Esophagus squamous epithelium (tissue), 5 donors: ENCODE measurements at regions not wholly inside any gene's neighbourhood (a gene's known extent, or its start where the extent isn't known, plus 50 kb on each side); places are given as distances from the start of the nearest gene placed in this dataset.

Experiments
- DNase-seq: peaks from one replicate; lab custom pipeline; 2025; lab: John Stamatoyannopoulos, UW
- H3K27ac ChIP-seq, 4 donors: fragments of 200-600 bp; sonication (generic); one replicate each; pipeline ENCODE4 v1.5.1; 2016 to 2019; ENCODE audit warnings: mild to moderate bottlenecking in 1 of 4
- H3K27me3 ChIP-seq, 4 donors: fragments of 200-600 bp; sonication (generic); 1 replicate in 3 of 4; 2 replicates in 1 of 4; pipeline versions ENCODE4 v1.5.1 to v1.6.0; 2017 to 2021; ENCODE audit warnings: antibody characterized with exemption in 1 of 4
- H3K36me3 ChIP-seq, 3 donors: fragments of 200-600 bp; sonication (generic); one replicate each; pipeline ENCODE4 v1.5.1; 2016 to 2019
- H3K4me1 ChIP-seq, 3 donors: fragments of 200-600 bp; sonication (generic); one replicate each; pipeline ENCODE4 v1.5.1; 2017 to 2019
- H3K4me3 ChIP-seq, 4 donors: fragments of 200-600 bp; sonication (generic); 1 replicate in 3 of 4; 2 replicates in 1 of 4; pipeline ENCODE4 v1.5.1; 2016 to 2019; ENCODE audit warnings: mild to moderate bottlenecking in 2 of 4, moderate library complexity in 1 of 4
- H3K9me3 ChIP-seq, 3 donors: fragments of 200-600 bp; sonication (generic); one replicate each; pipeline ENCODE4 v1.5.1; 2016 to 2019
- POLR2A ChIP-seq, 4 donors: fragments of 450-650 bp; IDR thresholded peaks; one replicate each; pipeline ENCODE4 v1.6.1; 2017; ENCODE audit warnings: antibody characterized with exemption in 4 of 4, mild to moderate bottlenecking in 4 of 4, moderate library complexity in 3 of 4
- WGBS, 2 donors: methylation state at CpG; one replicate each; pipeline ENCODE4 v1.1.5; 2018; 5-methylcytosine and 5-hydroxymethylcytosine counted together
- intact Hi-C: fragments of 100-400 bp; cut with DNase I; formaldehyde crosslinking; loops from one replicate; pipeline ENCODE4 v1.15.0; 2022
- TF ChIP-seq, protein P1 (sequence below), 6 experiments: fragments of 450-650 bp in 4 of 6; fragments of 200-600 bp in 2 of 6; sonication (generic) in 2 of 6; IDR thresholded peaks; one replicate each; pipeline ENCODE4 v1.5.1; 2016 to 2019; ENCODE audit warnings: antibody characterized with exemption in 6 of 6, mild to moderate bottlenecking in 4 of 6, moderate library complexity in 4 of 6
- donor health status: DM: yes; HTN: yes; CAD: no.

DNA sequence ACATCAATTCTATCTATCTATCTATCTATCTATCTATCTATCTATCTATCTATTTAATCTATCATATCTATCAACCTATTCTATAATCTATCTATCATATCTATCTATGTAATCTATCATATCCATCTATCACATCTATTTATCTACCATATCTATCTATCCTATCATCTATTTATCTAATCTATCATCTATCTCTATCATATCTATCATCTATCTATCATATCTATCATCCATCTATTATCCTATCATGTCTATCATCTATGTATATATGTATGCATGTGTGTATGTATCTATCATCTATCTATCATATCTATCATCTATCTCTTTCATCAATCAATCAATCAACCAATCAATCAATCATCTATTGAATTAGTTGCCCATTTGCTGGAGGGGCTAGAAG, 159.3 kb upstream of the GALNT17 start:
- no peaks in the 10 kb centered on the region for H3K27me3 ChIP-seq
- intact Hi-C loops: loop anchor here (2.0 kb wide), 1 partner anchor 18 kb away; no protein-coding TSS in a partner anchor
- no peaks in the 10 kb centered on the region for H3K4me1 ChIP-seq
- no peaks in the 10 kb centered on the region for H3K36me3 ChIP-seq
- TF ChIP-seq, protein P1, sequence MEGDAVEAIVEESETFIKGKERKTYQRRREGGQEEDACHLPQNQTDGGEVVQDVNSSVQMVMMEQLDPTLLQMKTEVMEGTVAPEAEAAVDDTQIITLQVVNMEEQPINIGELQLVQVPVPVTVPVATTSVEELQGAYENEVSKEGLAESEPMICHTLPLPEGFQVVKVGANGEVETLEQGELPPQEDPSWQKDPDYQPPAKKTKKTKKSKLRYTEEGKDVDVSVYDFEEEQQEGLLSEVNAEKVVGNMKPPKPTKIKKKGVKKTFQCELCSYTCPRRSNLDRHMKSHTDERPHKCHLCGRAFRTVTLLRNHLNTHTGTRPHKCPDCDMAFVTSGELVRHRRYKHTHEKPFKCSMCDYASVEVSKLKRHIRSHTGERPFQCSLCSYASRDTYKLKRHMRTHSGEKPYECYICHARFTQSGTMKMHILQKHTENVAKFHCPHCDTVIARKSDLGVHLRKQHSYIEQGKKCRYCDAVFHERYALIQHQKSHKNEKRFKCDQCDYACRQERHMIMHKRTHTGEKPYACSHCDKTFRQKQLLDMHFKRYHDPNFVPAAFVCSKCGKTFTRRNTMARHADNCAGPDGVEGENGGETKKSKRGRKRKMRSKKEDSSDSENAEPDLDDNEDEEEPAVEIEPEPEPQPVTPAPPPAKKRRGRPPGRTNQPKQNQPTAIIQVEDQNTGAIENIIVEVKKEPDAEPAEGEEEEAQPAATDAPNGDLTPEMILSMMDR (IDR thresholded peaks at IDR 0.05): no peak
- TF ChIP-seq POLR2A (IDR thresholded peaks at IDR 0.05): no peak
- H3K9me3 ChIP-seq: peaks cover 0 to 14% (median 0%) of the 10 kb centered on the region in 3 donors
- no peak overlapping the region for H3K4me3 ChIP-seq
- DNase-seq: no peak
- no peak overlapping the region for H3K27ac ChIP-seq

DNA sequence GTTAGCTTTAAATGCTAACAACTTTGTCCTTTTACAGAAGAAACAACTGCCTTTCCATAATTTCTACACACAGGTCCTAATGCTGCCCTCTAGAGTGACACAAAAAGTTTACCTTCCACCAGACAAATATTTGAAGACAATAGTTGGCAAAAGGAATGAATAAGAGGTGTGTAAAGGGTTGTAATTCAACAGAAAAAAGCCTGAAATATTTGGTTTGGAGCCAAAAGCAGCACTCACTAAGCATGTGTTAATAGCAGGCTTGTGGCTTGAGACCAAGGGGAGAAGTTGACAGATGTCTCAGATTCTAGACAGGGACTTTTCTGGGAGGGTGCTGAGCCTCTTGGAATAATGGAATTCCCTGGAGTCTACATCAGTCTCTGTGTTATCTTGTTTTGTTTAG, 156.2 kb upstream of the GALNT17 start:
- Histone ChIP-seq H3K36me3 (no peaks in the 10 kb centered on the region), H3K27ac (no peak overlapping the region), H3K9me3 (peaks cover 0 to 7% (median 0%) of the 10 kb centered on the region in 3 donors), H3K4me3 (no peak overlapping the region), H3K27me3 (no peaks in the 10 kb centered on the region), H3K4me1 (no peaks in the 10 kb centered on the region)
- intact Hi-C loops: loop anchor here (2.0 kb wide), 1 partner anchor 15 kb away; no protein-coding TSS in a partner anchor
- DNase-seq: no peak
- TF ChIP-seq, protein P1 (IDR thresholded peaks at IDR 0.05): no peak
- TF ChIP-seq POLR2A (IDR thresholded peaks at IDR 0.05): no peak

DNA sequence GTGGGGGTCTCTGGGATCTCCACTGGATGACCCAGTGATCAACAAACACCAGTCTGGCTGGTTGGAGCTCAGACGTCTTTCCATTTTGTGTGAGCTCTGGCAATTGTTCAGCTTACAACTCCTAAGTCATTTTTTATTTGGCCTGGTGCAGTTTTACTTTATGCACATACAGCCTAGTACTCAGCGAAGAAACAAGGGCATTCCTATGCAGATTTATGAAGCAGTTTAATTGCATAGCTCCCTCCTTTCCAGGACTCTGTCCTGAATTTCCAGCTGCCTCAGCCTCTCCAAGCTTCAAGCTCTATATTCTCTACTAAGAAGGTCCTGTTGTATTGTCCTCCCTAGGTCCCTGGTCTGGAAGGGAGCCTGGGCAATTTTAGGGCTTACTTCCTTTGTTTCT, 145.6 kb upstream of the GALNT17 start:
- intact Hi-C loops: no loop called here
- no peak for DNase-seq
- Histone ChIP-seq H3K36me3 (no peaks in the 10 kb centered on the region), H3K27me3 (no peaks in the 10 kb centered on the region), H3K4me1 (no peaks in the 10 kb centered on the region), H3K27ac (no peak overlapping the region), H3K9me3 (no peaks in the 10 kb centered on the region), H3K4me3 (no peak overlapping the region)
- no peak for TF ChIP-seq POLR2A (IDR thresholded peaks at IDR 0.05)
- TF ChIP-seq, protein P1 (IDR thresholded peaks at IDR 0.05): no peak
- 43 to 64% methylated on average over 2 of the region's 2 CpGs for WGBS, 2 donors

DNA sequence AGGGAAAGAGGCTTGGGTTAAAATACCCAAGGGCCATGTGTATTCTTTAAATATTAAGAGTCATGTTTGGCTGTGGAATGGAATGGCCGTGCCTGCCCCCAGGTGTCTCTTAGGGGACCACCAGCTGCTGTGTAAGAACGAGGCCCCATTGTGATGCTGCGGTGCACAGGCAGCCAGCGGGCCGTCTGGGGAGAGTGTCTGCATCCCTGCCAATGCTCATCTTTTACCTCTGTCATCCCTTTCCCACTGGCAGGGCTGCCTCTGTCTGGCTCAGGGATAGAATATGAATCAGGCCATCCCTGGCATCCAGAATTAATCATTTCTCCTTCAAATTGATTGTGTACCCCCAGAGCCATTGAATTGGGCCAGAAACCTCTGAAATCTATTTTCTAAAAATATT, 137.8 kb upstream of the GALNT17 start:
- WGBS, 2 donors: 61 to 65% methylated on average over 5 of the region's 5 CpGs
- Histone ChIP-seq H3K9me3 (no peaks in the 10 kb centered on the region), H3K27ac (no peak overlapping the region), H3K27me3 (no peaks in the 10 kb centered on the region), H3K4me3 (no peak overlapping the region), H3K4me1 (no peaks in the 10 kb centered on the region), H3K36me3 (no peaks in the 10 kb centered on the region)
- TF ChIP-seq, protein P1 (IDR thresholded peaks at IDR 0.05): no peak
- no peak for TF ChIP-seq POLR2A (IDR thresholded peaks at IDR 0.05)
- intact Hi-C loops: no loop called here
- DNase-seq: no peak

DNA sequence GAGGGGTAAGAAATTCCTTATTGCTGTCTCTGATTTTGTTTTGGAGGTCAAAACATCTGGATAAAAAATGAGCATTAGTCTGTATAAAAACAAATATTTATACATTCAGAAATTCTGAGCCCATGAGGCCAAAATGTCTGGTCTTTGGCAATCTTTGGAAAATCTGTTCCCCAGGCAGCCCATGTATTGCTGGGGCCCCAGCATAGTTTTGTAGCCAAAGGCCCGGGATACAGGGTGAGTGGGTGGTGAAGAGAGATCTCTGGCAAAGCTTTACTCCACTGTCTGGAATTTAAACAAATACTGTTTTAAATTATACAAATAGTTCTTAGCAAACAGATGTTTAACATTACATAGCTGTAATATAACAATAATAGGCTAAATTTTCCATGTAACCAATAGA, 134.7 kb upstream of the GALNT17 start:
- Histone ChIP-seq H3K4me3 (no peak overlapping the region), H3K27ac (peak overlapping the region in 1 of 4 donors; percentile 13), H3K9me3 (no peaks in the 10 kb centered on the region), H3K27me3 (no peaks in the 10 kb centered on the region), H3K36me3 (no peaks in the 10 kb centered on the region), H3K4me1 (no peaks in the 10 kb centered on the region)
- 7 to 31% methylated on average over 1 of the region's 1 CpG for WGBS, 2 donors
- intact Hi-C loops: no loop called here
- no peak for TF ChIP-seq POLR2A (IDR thresholded peaks at IDR 0.05)
- TF ChIP-seq, protein P1 (IDR thresholded peaks at IDR 0.05): no peak
- no peak for DNase-seq
